WTC11 (cell line): ENCODE measurements at regions not wholly inside any gene's neighbourhood (a gene's known extent, or its start where the extent isn't known, plus 50 kb on each side); places are given as distances from the start of the nearest gene placed in this dataset.

Experiments
- ATAC-seq: fragments of 200-7000 bp; cut with Tn5 transposase; 2 replicates; pipeline ENCODE4 v1.10.0; 2021; ENCODE audit warnings: mild to moderate bottlenecking, moderate library complexity
- CTCF ChIA-PET: fragments of 300-600 bp; sonication (Branson Sonifier 250); formaldehyde crosslinking; loops from one replicate; lab custom pipeline; 2021; ENCODE audit warnings: antibody characterized with exemption; lab: Charles Lee
- POLR2A ChIA-PET: fragments of 350-600 bp; sonication (Branson Sonifier 250); formaldehyde crosslinking; loops from one replicate; lab custom pipeline; 2021; ENCODE audit warnings: antibody characterized with exemption; lab: Charles Lee
- DNase-seq: peaks from one replicate; pipeline ENCODE4 v3.0.0; 2021; ENCODE audit warnings: low spot score
- H3K27ac Mint-ChIP-seq: 2 replicates; pipeline ENCODE4 v1.8.0; 2021; ENCODE audit warnings: mixed read lengths
- H3K27me3 Mint-ChIP-seq: 2 replicates; pipeline ENCODE4 v1.8.0; 2021; ENCODE audit warnings: low read depth, mild to moderate bottlenecking, moderate library complexity, mixed read lengths
- H3K36me3 Mint-ChIP-seq: 2 replicates; pipeline ENCODE4 v1.8.0; 2021; ENCODE audit warnings: mixed read lengths
- H3K4me1 Mint-ChIP-seq: 2 replicates; pipeline ENCODE4 v1.8.0; 2022; ENCODE audit warnings: mixed read lengths
- H3K4me3 Mint-ChIP-seq: 2 replicates; pipeline ENCODE4 v1.8.0; 2021; ENCODE audit warnings: mild to moderate bottlenecking, moderate library complexity, mixed read lengths
- H3K9me3 Mint-ChIP-seq: 2 replicates; pipeline ENCODE4 v1.8.0; 2021; ENCODE audit warnings: mixed read lengths
- ARID4B ChIP-seq: sonication (generic); formaldehyde crosslinking; IDR thresholded peaks from 2 replicates; pipeline ENCODE4 v1.8.0; 2023; ENCODE audit warnings: missing genetic modification reagents, mild to moderate bottlenecking, borderline replicate concordance
- CBFB ChIP-seq: sonication (generic); formaldehyde crosslinking; IDR thresholded peaks from 2 replicates; pipeline ENCODE4 v1.8.1; 2022; ENCODE audit warnings: mild to moderate bottlenecking, low read depth, missing genetic modification reagents
- CREB1 ChIP-seq: sonication (generic); formaldehyde crosslinking; IDR thresholded peaks from 2 replicates; pipeline ENCODE4 v1.8.0; 2023; ENCODE audit warnings: mild to moderate bottlenecking, missing genetic modification reagents
- ELF4 ChIP-seq: sonication (generic); formaldehyde crosslinking; IDR thresholded peaks from 2 replicates; pipeline ENCODE4 v1.8.1; 2022; ENCODE audit warnings: low read depth, mild to moderate bottlenecking, moderate library complexity, missing genetic modification reagents
- FOXK1 ChIP-seq: sonication (generic); formaldehyde crosslinking; IDR thresholded peaks from 2 replicates; pipeline ENCODE4 v1.8.0; 2022; ENCODE audit warnings: mild to moderate bottlenecking, moderate library complexity, missing genetic modification reagents
- GABPB1 ChIP-seq: sonication (generic); formaldehyde crosslinking; IDR thresholded peaks from 2 replicates; pipeline ENCODE4 v1.8.1; 2023; ENCODE audit warnings: mild to moderate bottlenecking, missing genetic modification reagents
- GTF2I ChIP-seq: fragments of 250-450 bp; sonication (Bioruptor Pico); conservative IDR thresholded peaks from 2 replicates; pipeline ENCODE4 v1.4.0; 2021; ENCODE audit warnings: mild to moderate bottlenecking
- HMGA2 ChIP-seq: fragments of 250-450 bp; sonication (Bioruptor Pico); IDR thresholded peaks from 2 replicates; pipeline ENCODE4 v1.4.0; 2021; ENCODE audit warnings: mild to moderate bottlenecking, moderate library complexity
- MYBL2 ChIP-seq: sonication (generic); formaldehyde crosslinking; IDR thresholded peaks from 2 replicates; pipeline ENCODE4 v1.8.1; 2023; ENCODE audit warnings: mild to moderate bottlenecking, moderate library complexity, missing genetic modification reagents
- NFE2L1 ChIP-seq: sonication (generic); formaldehyde crosslinking; IDR thresholded peaks from 2 replicates; pipeline ENCODE4 v1.8.1; 2023; ENCODE audit warnings: missing genetic modification reagents
- OVOL2 ChIP-seq: fragments of 250-450 bp; sonication (Bioruptor Pico); IDR thresholded peaks from 2 replicates; pipeline ENCODE4 v1.9.0; 2021; ENCODE audit warnings: mild to moderate bottlenecking, borderline replicate concordance
- SP1 ChIP-seq: sonication (generic); formaldehyde crosslinking; conservative IDR thresholded peaks from 2 replicates; pipeline ENCODE4 v1.8.1; 2022; ENCODE audit warnings: missing genetic modification reagents
- ZNF219 ChIP-seq: sonication (generic); formaldehyde crosslinking; IDR thresholded peaks from 2 replicates; pipeline ENCODE4 v1.8.0; 2023; ENCODE audit warnings: missing genetic modification reagents, mild to moderate bottlenecking, borderline replicate concordance
- ZNF423 ChIP-seq: fragments of 250-450 bp; sonication (Bioruptor Pico); IDR thresholded peaks from 2 replicates; pipeline ENCODE4 v2.1.2; 2022; ENCODE audit warnings: mild to moderate bottlenecking, moderate library complexity
- ZNF425 ChIP-seq: fragments of 250-450 bp; sonication (Bioruptor Pico); conservative IDR thresholded peaks from 2 replicates; pipeline ENCODE4 v1.9.0; 2021; ENCODE audit warnings: mild to moderate bottlenecking
- TF ChIP-seq, protein P1 (sequence below): sonication (generic); formaldehyde crosslinking; IDR thresholded peaks from 2 replicates; pipeline ENCODE4 v1.8.1; 2023; ENCODE audit warnings: mild to moderate bottlenecking, missing genetic modification reagents, moderate library complexity
- TF ChIP-seq, protein P2 (sequence below): sonication (generic); formaldehyde crosslinking; IDR thresholded peaks from 2 replicates; pipeline ENCODE4 v1.8.0; 2023; ENCODE audit warnings: missing genetic modification reagents
- TF ChIP-seq, protein P3 (sequence below): sonication (generic); formaldehyde crosslinking; IDR thresholded peaks from 2 replicates; pipeline ENCODE4 v1.8.0; 2022; ENCODE audit warnings: mild to moderate bottlenecking, missing genetic modification reagents
- TF ChIP-seq, protein P4 (sequence below): sonication (generic); formaldehyde crosslinking; IDR thresholded peaks from 2 replicates; pipeline ENCODE4 v1.8.1; 2022; ENCODE audit warnings: low read depth, mild to moderate bottlenecking, moderate library complexity, missing genetic modification reagents, borderline replicate concordance

- ChIA-PET CTCF (no interaction called here), POLR2A (no interaction called here)
- Mint-ChIP-seq H3K36me3 (no peaks in the 10 kb centered on the region), H3K27ac (no peak overlapping the region), H3K27me3 (peaks cover 2% of the 10 kb centered on the region), H3K4me3 (no peak overlapping the region), H3K9me3 (peaks cover 7% of the 10 kb centered on the region), H3K4me1 (no peaks in the 10 kb centered on the region)
- no peak for ATAC-seq
- no peak for TF ChIP-seq NFE2L1 (CRISPR knock-in tag)
- TF ChIP-seq FOXK1 (CRISPR knock-in tag) = no peak
- no peak for TF ChIP-seq OVOL2
- no peak for TF ChIP-seq ZNF219 (CRISPR knock-in tag)
- TF ChIP-seq SP1 (CRISPR knock-in tag) = no peak
- TF ChIP-seq, protein P1, sequence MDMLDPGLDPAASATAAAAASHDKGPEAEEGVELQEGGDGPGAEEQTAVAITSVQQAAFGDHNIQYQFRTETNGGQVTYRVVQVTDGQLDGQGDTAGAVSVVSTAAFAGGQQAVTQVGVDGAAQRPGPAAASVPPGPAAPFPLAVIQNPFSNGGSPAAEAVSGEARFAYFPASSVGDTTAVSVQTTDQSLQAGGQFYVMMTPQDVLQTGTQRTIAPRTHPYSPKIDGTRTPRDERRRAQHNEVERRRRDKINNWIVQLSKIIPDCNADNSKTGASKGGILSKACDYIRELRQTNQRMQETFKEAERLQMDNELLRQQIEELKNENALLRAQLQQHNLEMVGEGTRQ (CRISPR knock-in tag) = no peak
- TF ChIP-seq, protein P2, sequence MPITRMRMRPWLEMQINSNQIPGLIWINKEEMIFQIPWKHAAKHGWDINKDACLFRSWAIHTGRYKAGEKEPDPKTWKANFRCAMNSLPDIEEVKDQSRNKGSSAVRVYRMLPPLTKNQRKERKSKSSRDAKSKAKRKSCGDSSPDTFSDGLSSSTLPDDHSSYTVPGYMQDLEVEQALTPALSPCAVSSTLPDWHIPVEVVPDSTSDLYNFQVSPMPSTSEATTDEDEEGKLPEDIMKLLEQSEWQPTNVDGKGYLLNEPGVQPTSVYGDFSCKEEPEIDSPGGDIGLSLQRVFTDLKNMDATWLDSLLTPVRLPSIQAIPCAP = no peak
- no peak for TF ChIP-seq ZNF425
- TF ChIP-seq ZNF423 (CRISPR knock-in tag) = no peak
- TF ChIP-seq GTF2I (CRISPR knock-in tag) = no peak
- no peak for TF ChIP-seq CREB1 (CRISPR knock-in tag)
- TF ChIP-seq ARID4B (CRISPR knock-in tag) = no peak
- TF ChIP-seq, protein P3, sequence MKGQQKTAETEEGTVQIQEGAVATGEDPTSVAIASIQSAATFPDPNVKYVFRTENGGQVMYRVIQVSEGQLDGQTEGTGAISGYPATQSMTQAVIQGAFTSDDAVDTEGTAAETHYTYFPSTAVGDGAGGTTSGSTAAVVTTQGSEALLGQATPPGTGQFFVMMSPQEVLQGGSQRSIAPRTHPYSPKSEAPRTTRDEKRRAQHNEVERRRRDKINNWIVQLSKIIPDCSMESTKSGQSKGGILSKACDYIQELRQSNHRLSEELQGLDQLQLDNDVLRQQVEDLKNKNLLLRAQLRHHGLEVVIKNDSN = no peak
- no peak for TF ChIP-seq CBFB (CRISPR knock-in tag)
- no peak for TF ChIP-seq HMGA2 (CRISPR knock-in tag)
- TF ChIP-seq ELF4 = no peak
- no peak for TF ChIP-seq MYBL2 (CRISPR knock-in tag)
- no peak for TF ChIP-seq GABPB1 (CRISPR knock-in tag)
- TF ChIP-seq, protein P4, sequence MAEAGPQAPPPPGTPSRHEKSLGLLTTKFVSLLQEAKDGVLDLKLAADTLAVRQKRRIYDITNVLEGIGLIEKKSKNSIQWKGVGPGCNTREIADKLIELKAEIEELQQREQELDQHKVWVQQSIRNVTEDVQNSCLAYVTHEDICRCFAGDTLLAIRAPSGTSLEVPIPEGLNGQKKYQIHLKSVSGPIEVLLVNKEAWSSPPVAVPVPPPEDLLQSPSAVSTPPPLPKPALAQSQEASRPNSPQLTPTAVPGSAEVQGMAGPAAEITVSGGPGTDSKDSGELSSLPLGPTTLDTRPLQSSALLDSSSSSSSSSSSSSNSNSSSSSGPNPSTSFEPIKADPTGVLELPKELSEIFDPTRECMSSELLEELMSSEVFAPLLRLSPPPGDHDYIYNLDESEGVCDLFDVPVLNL = no peak
- TF ChIP-seq, all 79 proteins: peak for 0
- DNase-seq = no peak
Measured at GRCh38 chr12:115093261-115093660, 409.3 kb upstream of the TBX3 start.
